Hepatocyte (in vitro differentiated cells): ENCODE measurements at regions not wholly inside any gene's neighbourhood (a gene's known extent, or its start where the extent isn't known, plus 50 kb on each side); places are given as distances from the start of the nearest gene placed in this dataset.
"Not testable (repeated sequence)": the region's sequence is repeated elsewhere in the genome, so short reads cannot be mapped to it uniquely, and the experiment has no call there.

Experiments used
- EZH2 ChIP-seq: fragments of 200-600 bp; sonication (generic); IDR thresholded peaks from 2 replicates; pipeline ENCODE4 v1.6.1; 2016; ENCODE audit warnings: antibody characterized with exemption, mild to moderate bottlenecking, borderline replicate concordance
- EZH2phosphoT487 ChIP-seq: fragments of 200-600 bp; sonication (generic); IDR thresholded peaks from one replicate; pipeline ENCODE4 v1.6.1; 2018; ENCODE audit warnings: antibody characterized with exemption, mild to moderate bottlenecking, low read depth, moderate library complexity; ENCODE audit not compliant: unreplicated experiment, severe bottlenecking
- TF ChIP-seq, protein P1 (sequence below): fragments of 200-600 bp; sonication (generic); IDR thresholded peaks from 2 replicates; pipeline ENCODE4 v1.5.1; 2016; ENCODE audit warnings: antibody characterized with exemption, mild to moderate bottlenecking; ENCODE audit not compliant: poor library complexity

DNA sequence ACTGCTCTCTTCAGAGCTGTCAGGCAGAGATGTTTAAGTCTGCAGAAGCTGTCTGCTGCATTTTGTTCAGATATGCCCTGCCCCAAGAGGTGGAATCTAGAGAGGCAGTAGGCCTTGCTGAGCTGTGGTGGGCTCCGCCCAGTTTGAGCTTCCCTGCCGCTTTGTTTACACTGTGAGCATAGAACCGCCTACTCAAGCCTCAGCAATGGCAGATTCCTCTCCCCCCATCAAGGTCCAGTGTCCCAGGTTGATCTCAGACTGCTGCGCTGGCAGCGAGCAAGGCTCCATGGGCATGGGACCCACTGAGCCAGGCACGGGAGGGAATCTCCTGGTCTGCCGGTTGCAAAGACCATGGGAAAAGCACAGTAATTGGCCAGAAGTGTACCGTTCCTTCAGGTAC is 55.6 kb upstream of the ARHGAP29 start:
- TF ChIP-seq, protein P1, sequence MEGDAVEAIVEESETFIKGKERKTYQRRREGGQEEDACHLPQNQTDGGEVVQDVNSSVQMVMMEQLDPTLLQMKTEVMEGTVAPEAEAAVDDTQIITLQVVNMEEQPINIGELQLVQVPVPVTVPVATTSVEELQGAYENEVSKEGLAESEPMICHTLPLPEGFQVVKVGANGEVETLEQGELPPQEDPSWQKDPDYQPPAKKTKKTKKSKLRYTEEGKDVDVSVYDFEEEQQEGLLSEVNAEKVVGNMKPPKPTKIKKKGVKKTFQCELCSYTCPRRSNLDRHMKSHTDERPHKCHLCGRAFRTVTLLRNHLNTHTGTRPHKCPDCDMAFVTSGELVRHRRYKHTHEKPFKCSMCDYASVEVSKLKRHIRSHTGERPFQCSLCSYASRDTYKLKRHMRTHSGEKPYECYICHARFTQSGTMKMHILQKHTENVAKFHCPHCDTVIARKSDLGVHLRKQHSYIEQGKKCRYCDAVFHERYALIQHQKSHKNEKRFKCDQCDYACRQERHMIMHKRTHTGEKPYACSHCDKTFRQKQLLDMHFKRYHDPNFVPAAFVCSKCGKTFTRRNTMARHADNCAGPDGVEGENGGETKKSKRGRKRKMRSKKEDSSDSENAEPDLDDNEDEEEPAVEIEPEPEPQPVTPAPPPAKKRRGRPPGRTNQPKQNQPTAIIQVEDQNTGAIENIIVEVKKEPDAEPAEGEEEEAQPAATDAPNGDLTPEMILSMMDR, result not testable (repeated sequence)
- TF ChIP-seq EZH2phosphoT487, EZH2: not testable (repeated sequence)
